ENCODE measurements at regions not wholly inside any gene's neighbourhood (a gene's known extent, or its start where the extent isn't known, plus 50 kb on each side); places are given as distances from the start of the nearest gene placed in this dataset.

- intact Hi-C loops (cut with micrococcal nuclease): loop anchor here (2.0 kb wide), 1 partner anchor 28 kb away; no protein-coding TSS in a partner anchor
- Histone ChIP-seq H2AFZ (ENCODE audit: low read depth, low read length, poor library complexity, severe bottlenecking) (no peak overlapping the region), H3K9me2 (ENCODE audit: insufficient read depth) (no peaks in the 10 kb centered on the region), H3K36me3 (ENCODE audit: control insufficient read depth in 1 of 2, insufficient read depth in 2 of 2, low read length in 2 of 2) (peaks cover 0 to 18% of the 10 kb centered on the region in 2 experiments; a peak in 1 of 4 replicates), H3K27ac (ENCODE audit: low read depth, low read length) (peak overlapping the region; percentile 97), H3K9me3 (ENCODE audit: control insufficient read depth in 1 of 2, insufficient read depth in 1 of 2, low read depth in 1 of 2, low read length in 2 of 2) (peaks cover 0 to 10% of the 10 kb centered on the region in 2 experiments; a peak in 1 of 4 replicates), H3K79me2 (ENCODE audit: insufficient read depth, low read length) (peaks cover 3% of the 10 kb centered on the region; the same call in 1 of the 2 replicates), H3K27me3 (ENCODE audit: insufficient read depth, low read length) (no peaks in the 10 kb centered on the region), H3K4me1 (ENCODE audit: control insufficient read depth in 1 of 2, insufficient read depth in 2 of 2, low read length in 2 of 2) (peaks cover 59 to 69% of the 10 kb centered on the region in 2 experiments), H3K4me3 (replicated peaks in 1 of 2; ENCODE audit: low read depth in 1 of 2, low read length in 2 of 2) (no peak overlapping the region), H3K9ac (ENCODE audit: low read length) (peak overlapping the region; percentile 64), H4K20me1 (ENCODE audit: insufficient read depth) (no peaks in the 10 kb centered on the region), H3K4me2 (ENCODE audit: low read length) (peak overlapping the region; percentile 57)
- ATAC-seq: no peak; the same call in 1 of the 2 replicates
- RAD21 ChIA-PET (ENCODE audit: low non-redundant PET in 1 of 2, low total read pairs in 2 of 2, uncharacterized antibody in 2 of 2, unreplicated experiment in 2 of 2): interaction anchor here in 1 of 2 experiments (1.1 kb wide), 1 partner anchor 27 kb away, joined by 3 read pairs; no protein-coding TSS in a partner anchor
- no peak for DNase-seq (ENCODE audit: low read depth, low spot score)
- POLR2A ChIA-PET: interaction anchor here (0.8 to 2.1 kb wide), 2 partner anchors 17 to 198 kb away, joined by 3 to 7 read pairs; no protein-coding TSS in a partner anchor
- BruUV-seq (replicated peaks): no TSS peak
- CTCF ChIA-PET: interaction anchor here (0.7 kb wide), 1 partner anchor 147 kb away, joined by 4 read pairs; no protein-coding TSS in a partner anchor
- TF ChIP-seq SIN3A (IDR thresholded peaks at IDR 0.05; ENCODE audit: low read depth) (no peak), ZNF274 (IDR thresholded peaks at IDR 0.05; ENCODE audit: low read depth, low read length) (no peak), RAD21 (IDR thresholded peaks at IDR 0.05; ENCODE audit: low read depth) (no peak), EZH2 (IDR thresholded peaks at IDR 0.05) (no peak), SRF (IDR thresholded peaks at IDR 0.05; ENCODE audit: low read depth) (no peak), SP1 (IDR thresholded peaks at IDR 0.05; ENCODE audit: low read depth) (peak; percentile 63), CEBPB (IDR thresholded peaks at IDR 0.05; ENCODE audit: low read depth) (no peak), REST (IDR thresholded peaks at IDR 0.05; ENCODE audit: low read depth) (no peak), ATF3 (IDR thresholded peaks at IDR 0.05) (no peak), JUND (IDR thresholded peaks at IDR 0.05) (peak; percentile 30; the same call in 1 of the 2 replicates), ZFX (IDR thresholded peaks at IDR 0.05) (no peak), TCF7L2 (IDR thresholded peaks at IDR 0.05; ENCODE audit: borderline replicate concordance, extremely low read depth, insufficient read depth, insufficient read length) (peak; percentile 89), YY1 (IDR thresholded peaks at IDR 0.05; ENCODE audit: extremely low read depth, insufficient replicate concordance, low read depth, low read length) (no peak), ZBTB33 (IDR thresholded peaks at IDR 0.05; ENCODE audit: extremely low read depth, insufficient replicate concordance, low read length) (no peak), POLR2A (IDR thresholded peaks at IDR 0.05; ENCODE audit: borderline replicate concordance, extremely low read depth, insufficient read depth, insufficient read length) (no peak), CTCF (IDR thresholded peaks at IDR 0.05 in 2 of 3, conservative IDR thresholded peaks at IDR 0.05 in 1 of 3; ENCODE audit: borderline replicate concordance in 1 of 3, insufficient read depth in 1 of 3, low read depth in 2 of 3, low read length in 2 of 3) (no peak), POLR2AphosphoS5 (IDR thresholded peaks at IDR 0.05; ENCODE audit: low read depth, low read length) (no peak), ELF1 (IDR thresholded peaks at IDR 0.05; ENCODE audit: borderline replicate concordance, low read depth) (no peak), CBX3 (IDR thresholded peaks at IDR 0.05; ENCODE audit: low read depth) (peak; percentile 62; the same call in 1 of the 2 replicates), EZH2phosphoT487 (IDR thresholded peaks at IDR 0.05; ENCODE audit: borderline replicate concordance) (no peak), FOSL1 (IDR thresholded peaks at IDR 0.05; ENCODE audit: low read depth) (0 out of 2 replicates have a peak, but pooled peaks have one; percentile 30)
These were observed 193.7 kb upstream of the HMGA2 start for GRCh38 chr12:65630555-65630954.

All from HCT116 (cell line).